GM12878 (cell line): ENCODE measurements at regions not wholly inside any gene's neighbourhood (a gene's known extent, or its start where the extent isn't known, plus 50 kb on each side); places are given as distances from the start of the nearest gene placed in this dataset.
"Not testable (repeated sequence)": the region's sequence is repeated elsewhere in the genome, so short reads cannot be mapped to it uniquely, and the experiment has no call there.

Source experiments
- CTCF ChIP-seq, 3 experiments: IDR thresholded peaks in 2 of 3; conservative IDR thresholded peaks in 1 of 3; 2 replicates each; pipeline ENCODE4 v1.5.1; 2011; ENCODE audit warnings: low read depth in 3 of 3, low read length in 3 of 3, mild to moderate bottlenecking in 3 of 3, control low read depth in 2 of 3, moderate library complexity in 2 of 3, inconsistent platforms in 1 of 3, mixed read lengths in 1 of 3; ENCODE audit not compliant: control insufficient read depth in 2 of 3, insufficient read depth in 1 of 3; ENCODE audit errors: extremely low read depth in 1 of 3
- E4F1 ChIP-seq: fragments of 450-650 bp; IDR thresholded peaks from 2 replicates; pipeline ENCODE4 v1.6.1; 2018; ENCODE audit warnings: borderline replicate concordance, mild to moderate bottlenecking; ENCODE audit not compliant: partially characterized antibody
- EP300 ChIP-seq, 2 experiments: fragments of 150-350 bp in 1 of 2; IDR thresholded peaks; 2 replicates each; pipeline ENCODE4 v1.6.1; 2011 to 2012; ENCODE audit warnings: low read depth in 2 of 2, low read length in 2 of 2, borderline replicate concordance in 1 of 2, improper control_type of control experiment in 1 of 2, inconsistent platforms in 1 of 2; ENCODE audit not compliant: control insufficient read depth in 1 of 2
- EZH2 ChIP-seq: IDR thresholded peaks from 2 replicates; pipeline ENCODE4 v1.6.1; 2012; ENCODE audit warnings: low read depth, mild to moderate bottlenecking, control low read depth, inconsistent platforms, low read length, borderline replicate concordance; ENCODE audit not compliant: control insufficient read depth
- GATAD2B ChIP-seq: fragments of 450-650 bp; conservative IDR thresholded peaks from 2 replicates; pipeline ENCODE4 v1.6.1; 2017; ENCODE audit warnings: low read depth, mild to moderate bottlenecking, moderate library complexity
- NRF1 ChIP-seq: conservative IDR thresholded peaks from 2 replicates; pipeline ENCODE4 v1.6.1; 2011; ENCODE audit warnings: mild to moderate bottlenecking, low read depth, low read length, improper control_type of control experiment
- PBX3 ChIP-seq: IDR thresholded peaks from 2 replicates; pipeline ENCODE4 v1.6.1; 2011; ENCODE audit warnings: mild to moderate bottlenecking, low read depth, low read length, moderate library complexity; ENCODE audit not compliant: insufficient replicate concordance
- POLR2A ChIP-seq: IDR thresholded peaks from 2 replicates; pipeline ENCODE4 v1.6.1; 2011; ENCODE audit warnings: low read depth, mild to moderate bottlenecking, low read length
- SMC3 ChIP-seq: IDR thresholded peaks from 2 replicates; pipeline ENCODE4 v1.6.1; 2011; ENCODE audit warnings: low read length, improper control_type of control experiment, borderline replicate concordance
- SP1 ChIP-seq: IDR thresholded peaks from one replicate; pipeline ENCODE4 v1.6.1; 2011; ENCODE audit warnings: low read depth, low read length

- TF ChIP-seq SMC3; PBX3; CTCF (IDR thresholded peaks at IDR 0.05 in 2 of 3, conservative IDR thresholded peaks at IDR 0.05 in 1 of 3; ENCODE audit: control insufficient read depth in 2 of 3, extremely low read depth in 1 of 3, insufficient read depth in 1 of 3, low read depth in 3 of 3, low read length in 3 of 3); E4F1; POLR2A; SP1; NRF1; EZH2; EP300 (IDR thresholded peaks at IDR 0.05; ENCODE audit: borderline replicate concordance in 1 of 2, control insufficient read depth in 1 of 2, low read depth in 2 of 2, low read length in 2 of 2); GATAD2B: not testable (repeated sequence)
Observed at GRCh38 chr15:19972582-19972981, 569.0 kb downstream of the GOLGA6L6 start.
